ENCODE measurements at regions not wholly inside any gene's neighbourhood (a gene's known extent, or its start where the extent isn't known, plus 50 kb on each side); places are given as distances from the start of the nearest gene placed in this dataset.

GRCh38 chr3:128569756-128570155 is 76.8 kb upstream of the GATA2 start:
- Histone ChIP-seq H3K36me3 (no peaks in the 10 kb centered on the region), H3K4me3 (no peak overlapping the region), H3K27me3 (peaks cover 0 to 6% of the 10 kb centered on the region in 2 donors), H3K9me3 (no peaks in the 10 kb centered on the region), H3K27ac (no peak overlapping the region), H3K4me1 (no peaks in the 10 kb centered on the region)
- no peak for DNase-seq (ENCODE audit: low spot score in 2 of 2)
- no peak for TF ChIP-seq POLR2AphosphoS5 (IDR thresholded peaks at IDR 0.05)
- no peak for TF ChIP-seq POLR2A (IDR thresholded peaks at IDR 0.05)
- TF ChIP-seq CTCF (IDR thresholded peaks at IDR 0.05) = no peak
- intact Hi-C loops (cut with DNase I; ENCODE audit: low total_unique reads) = no loop called here

GRCh38 chr3:128568602-128569490 is 75.8 kb upstream of the GATA2 start:
- intact Hi-C loops (cut with DNase I; ENCODE audit: low total_unique reads) = no loop called here
- Histone ChIP-seq H3K9me3 (no peaks in the 10 kb centered on the region), H3K4me3 (no peak overlapping the region), H3K27me3 (peaks cover 0 to 6% of the 10 kb centered on the region in 2 donors), H3K4me1 (no peaks in the 10 kb centered on the region), H3K27ac (no peak overlapping the region), H3K36me3 (no peaks in the 10 kb centered on the region)
- no peak for DNase-seq (ENCODE audit: low spot score in 2 of 2)
- TF ChIP-seq POLR2A (IDR thresholded peaks at IDR 0.05) (no peak), POLR2AphosphoS5 (IDR thresholded peaks at IDR 0.05) (no peak), CTCF (IDR thresholded peaks at IDR 0.05) (no peak)

- H3K36me3 ChIP-seq = no peaks in the 10 kb centered on the region
- H3K4me3 ChIP-seq = no peak overlapping the region
- peaks cover 0 to 5% of the 10 kb centered on the region in 2 donors for H3K27me3 ChIP-seq
- no peak for DNase-seq (ENCODE audit: low spot score in 2 of 2)
- intact Hi-C loops (cut with DNase I; ENCODE audit: low total_unique reads) = no loop called here
- H3K4me1 ChIP-seq = no peaks in the 10 kb centered on the region
- H3K9me3 ChIP-seq = no peaks in the 10 kb centered on the region
- no peak overlapping the region for H3K27ac ChIP-seq
- no peak for TF ChIP-seq POLR2A (IDR thresholded peaks at IDR 0.05)
- TF ChIP-seq POLR2AphosphoS5 (IDR thresholded peaks at IDR 0.05) = no peak
- no peak for TF ChIP-seq CTCF (IDR thresholded peaks at IDR 0.05)
Measured at GRCh38 chr3:128567705-128568356, 74.8 kb upstream of the GATA2 start.

- no peak overlapping the region for H3K27ac ChIP-seq
- no peaks in the 10 kb centered on the region for H3K9me3 ChIP-seq
- no peak overlapping the region for H3K4me3 ChIP-seq
- TF ChIP-seq CTCF (IDR thresholded peaks at IDR 0.05) (no peak), POLR2AphosphoS5 (IDR thresholded peaks at IDR 0.05) (no peak), POLR2A (IDR thresholded peaks at IDR 0.05) (no peak)
- H3K4me1 ChIP-seq = no peaks in the 10 kb centered on the region
- no peaks in the 10 kb centered on the region for H3K27me3 ChIP-seq
- H3K36me3 ChIP-seq = no peaks in the 10 kb centered on the region
- intact Hi-C loops (cut with DNase I; ENCODE audit: low total_unique reads) = no loop called here
- DNase-seq (ENCODE audit: low spot score in 2 of 2) = no peak
Measured at GRCh38 chr3:128567141-128567540, 74.1 kb upstream of the GATA2 start.

- H3K4me3 ChIP-seq = no peak overlapping the region
- TF ChIP-seq POLR2AphosphoS5 (IDR thresholded peaks at IDR 0.05) (no peak), CTCF (IDR thresholded peaks at IDR 0.05) (no peak), POLR2A (IDR thresholded peaks at IDR 0.05) (no peak)
- no peaks in the 10 kb centered on the region for H3K4me1 ChIP-seq
- no peaks in the 10 kb centered on the region for H3K27me3 ChIP-seq
- intact Hi-C loops (cut with DNase I; ENCODE audit: low total_unique reads) = no loop called here
- no peaks in the 10 kb centered on the region for H3K36me3 ChIP-seq
- no peaks in the 10 kb centered on the region for H3K9me3 ChIP-seq
- DNase-seq (ENCODE audit: low spot score in 2 of 2) = no peak
- H3K27ac ChIP-seq = no peak overlapping the region
Measured at GRCh38 chr3:128563439-128563838, 70.4 kb upstream of the GATA2 start.
